ENCODE measurements at regions not wholly inside any gene's neighbourhood (a gene's known extent, or its start where the extent isn't known, plus 50 kb on each side); places are given as distances from the start of the nearest gene placed in this dataset.

- no peaks in the 10 kb centered on the region for H3K9me3 ChIP-seq (replicated peaks; ENCODE audit: control insufficient read depth, insufficient read depth, low read length)
- WGBS (ENCODE audit: insufficient coverage, insufficient replicate concordance, low lambda C conversion rate, missing lambda C conversion rate): 8% methylated on average over 2 of the region's 2 CpGs
- FAIRE-seq: no peak
Observed at GRCh38 chr10:42979181-42979580, 97.7 kb upstream of the RET start.

GRCh38 chr10:42979721-42980467, 97.0 kb upstream of the RET start:
- Histone ChIP-seq H3K27me3 (replicated peaks in 1 of 2; ENCODE audit: control insufficient read depth in 2 of 2, insufficient read depth in 2 of 2, low read length in 1 of 2) (no peaks in the 10 kb centered on the region; a peak in 1 of 4 replicates), H3K36me3 (ENCODE audit: control insufficient read depth in 2 of 2, insufficient read depth in 2 of 2, low read length in 1 of 2) (no peaks in the 10 kb centered on the region), H3K4me2 (ENCODE audit: control insufficient read depth, insufficient read depth) (no peak overlapping the region), H3K9me3 (replicated peaks; ENCODE audit: control insufficient read depth, insufficient read depth, low read length) (no peaks in the 10 kb centered on the region), H2AFZ (ENCODE audit: control insufficient read depth, low read depth, low read length) (no peak overlapping the region), H3K79me2 (ENCODE audit: control insufficient read depth, insufficient read depth, low read length) (no peaks in the 10 kb centered on the region), H3K4me3 (no peak overlapping the region), H3K27ac (ENCODE audit: control insufficient read depth, insufficient read depth) (no peak overlapping the region), H3K9ac (ENCODE audit: control insufficient read depth, insufficient read depth, low read length) (no peak overlapping the region), H4K20me1 (ENCODE audit: control insufficient read depth, insufficient read depth) (no peaks in the 10 kb centered on the region), H3K4me1 (ENCODE audit: control insufficient read depth, insufficient read depth, low read length) (no peaks in the 10 kb centered on the region)
- POLR2A ChIA-PET: no interaction called here
- intact Hi-C loops (cut with micrococcal nuclease; ENCODE audit: unreplicated experiment): no loop called here
- TF ChIP-seq CUX1 (IDR thresholded peaks at IDR 0.05; ENCODE audit: insufficient replicate concordance, low read depth, low read length): no peak
- no peak for TF ChIP-seq MTA2 (IDR thresholded peaks at IDR 0.05; ENCODE audit: low read depth)
- no peak for TF ChIP-seq SPI1 (IDR thresholded peaks at IDR 0.05; ENCODE audit: borderline replicate concordance, insufficient read depth, low read depth, low read length)
- TF ChIP-seq ZZZ3 (IDR thresholded peaks at IDR 0.05; ENCODE audit: control insufficient read depth, insufficient read length, low read depth): no peak
- no peak for TF ChIP-seq RFX5 (IDR thresholded peaks at IDR 0.05; ENCODE audit: low read depth, low read length)
- in situ Hi-C loops (cut with MboI): no loop called here
- CTCF ChIA-PET: no interaction called here
- RAD21 ChIA-PET (ENCODE audit: unreplicated experiment): no interaction called here
- SMC1A ChIA-PET (ENCODE audit: uncharacterized antibody, unreplicated experiment): no interaction called here
- ATAC-seq (no peak), DNase-seq (ENCODE audit: low read depth, low spot score) (no peak), FAIRE-seq (no peak)
- BruUV-seq (replicated peaks): no TSS peak
- 20% methylated on average over 11 of the region's 12 CpGs for WGBS (ENCODE audit: insufficient coverage, insufficient replicate concordance, low lambda C conversion rate, missing lambda C conversion rate)

More at GRCh38 chr10:42979181-42979580, 97.7 kb upstream of the RET start:
- no peak for DNase-seq (ENCODE audit: low read depth, low spot score)
- ChIA-PET CTCF (no interaction called here), POLR2A (no interaction called here), RAD21 (ENCODE audit: unreplicated experiment) (no interaction called here), SMC1A (ENCODE audit: uncharacterized antibody, unreplicated experiment) (no interaction called here)
- Histone ChIP-seq H3K27ac (ENCODE audit: control insufficient read depth, insufficient read depth) (no peak overlapping the region), H3K4me3 (no peak overlapping the region), H3K36me3 (ENCODE audit: control insufficient read depth in 2 of 2, insufficient read depth in 2 of 2, low read length in 1 of 2) (no peaks in the 10 kb centered on the region), H3K9ac (ENCODE audit: control insufficient read depth, insufficient read depth, low read length) (no peak overlapping the region), H3K79me2 (ENCODE audit: control insufficient read depth, insufficient read depth, low read length) (no peaks in the 10 kb centered on the region), H3K4me2 (ENCODE audit: control insufficient read depth, insufficient read depth) (no peak overlapping the region), H3K4me1 (ENCODE audit: control insufficient read depth, insufficient read depth, low read length) (no peaks in the 10 kb centered on the region), H4K20me1 (ENCODE audit: control insufficient read depth, insufficient read depth) (no peaks in the 10 kb centered on the region), H2AFZ (ENCODE audit: control insufficient read depth, low read depth, low read length) (no peak overlapping the region), H3K27me3 (replicated peaks in 1 of 2; ENCODE audit: control insufficient read depth in 2 of 2, insufficient read depth in 2 of 2, low read length in 1 of 2) (no peaks in the 10 kb centered on the region; a peak in 1 of 4 replicates)
- in situ Hi-C loops (cut with MboI): no loop called here
- intact Hi-C loops (cut with micrococcal nuclease; ENCODE audit: unreplicated experiment): no loop called here
- TF ChIP-seq GABPA (IDR thresholded peaks at IDR 0.05; ENCODE audit: low read depth): no peak
- TF ChIP-seq MYB (IDR thresholded peaks at IDR 0.05; ENCODE audit: borderline replicate concordance, low read depth, low read length): no peak
- no peak for TF ChIP-seq SREBF1 (IDR thresholded peaks at IDR 0.05; ENCODE audit: low read length)
- TF ChIP-seq PKNOX1 (IDR thresholded peaks at IDR 0.05): no peak
- TF ChIP-seq SIX5 (IDR thresholded peaks at IDR 0.05; ENCODE audit: low read depth, low read length, severe bottlenecking): no peak
- peak; percentile 56 for TF ChIP-seq ATF7 (IDR thresholded peaks at IDR 0.05; ENCODE audit: low read depth)
- ATAC-seq: no peak
- BruUV-seq (replicated peaks): no TSS peak

Measured in GM12878 (cell line).